Stomach (tissue), 8 donors: ENCODE measurements at regions not wholly inside any gene's neighbourhood (a gene's known extent, or its start where the extent isn't known, plus 50 kb on each side); places are given as distances from the start of the nearest gene placed in this dataset.

Experiments used
- DNase-seq, 2 donors: peaks; one replicate each; pipeline versions ENCODE4 v3.0.0 to v3.0.0-alpha.2; 2013 to 2019
- H3K27ac ChIP-seq, 5 donors: fragments of 200-600 bp in 4 of 5; sonication (generic) in 4 of 5; one replicate each; pipeline ENCODE4 v1.5.1; 2013 to 2019; ENCODE audit warnings: mild to moderate bottlenecking in 1 of 5, moderate library complexity in 1 of 5
- H3K27me3 ChIP-seq, 3 donors: fragments of 200-600 bp; sonication (generic); one replicate each; pipeline ENCODE4 v1.5.1; 2017 to 2019; ENCODE audit warnings: mixed run types in 1 of 3
- H3K36me3 ChIP-seq, 4 donors: fragments of 200-600 bp; sonication (generic); 1 replicate in 3 of 4; 2 replicates in 1 of 4; pipeline ENCODE4 v1.5.1; 2016 to 2019
- H3K4me1 ChIP-seq, 4 donors: fragments of 200-600 bp; sonication (generic); one replicate each; pipeline ENCODE4 v1.5.1; 2016 to 2019
- H3K4me3 ChIP-seq, 4 donors: fragments of 200-600 bp; sonication (generic) in 3 of 4; one replicate each; pipeline ENCODE4 v1.5.1; 2016 to 2019; ENCODE audit warnings: mild to moderate bottlenecking in 1 of 4
- H3K9me3 ChIP-seq, 4 donors: fragments of 200-600 bp; sonication (generic); one replicate each; pipeline ENCODE4 v1.5.1; 2016 to 2019
- EP300 ChIP-seq: sonication (generic); formaldehyde crosslinking; IDR thresholded peaks from one replicate; pipeline ENCODE4 v1.6.1; 2017; ENCODE audit warnings: antibody characterized with exemption
- POLR2A ChIP-seq, 4 donors: fragments of 450-650 bp; IDR thresholded peaks; one replicate each; pipeline ENCODE4 v1.6.1; 2016; ENCODE audit warnings: antibody characterized with exemption in 4 of 4, control low read depth in 2 of 4, mild to moderate bottlenecking in 1 of 4, moderate library complexity in 1 of 4
- POLR2AphosphoS5 ChIP-seq, 3 donors: sonication (generic); formaldehyde crosslinking; IDR thresholded peaks; one replicate each; pipeline ENCODE4 v1.6.1; 2016; ENCODE audit warnings: antibody characterized with exemption in 3 of 3
- WGBS, 5 donors: extraction: QIAGEN DNeasy Blood & Tissue Kit in 3 of 5; methylation state at CpG; one replicate each; pipeline versions ENCODE4 v1.1.5 to v1.1.7; 2013 to 2018; 5-methylcytosine and 5-hydroxymethylcytosine counted together
- intact Hi-C: fragments of 100-400 bp; cut with DNase I; formaldehyde crosslinking; loops from one replicate; pipeline ENCODE4 v1.15.1; 2023; ENCODE audit warnings: low total_unique reads
- TF ChIP-seq, protein P1 (sequence below), 7 experiments: fragments of 450-650 bp in 4 of 7; fragments of 200-600 bp in 3 of 7; sonication (generic) in 3 of 7; IDR thresholded peaks; one replicate each; pipeline ENCODE4 v1.5.1; 2016 to 2019; ENCODE audit warnings: antibody characterized with exemption in 7 of 7, control low read depth in 2 of 7, mild to moderate bottlenecking in 1 of 7
- donor health status: healthy with polysubstance abuse.
- donor health status: Bipolar disorder and iron deficiency.
- donor health status: healthy.

DNA sequence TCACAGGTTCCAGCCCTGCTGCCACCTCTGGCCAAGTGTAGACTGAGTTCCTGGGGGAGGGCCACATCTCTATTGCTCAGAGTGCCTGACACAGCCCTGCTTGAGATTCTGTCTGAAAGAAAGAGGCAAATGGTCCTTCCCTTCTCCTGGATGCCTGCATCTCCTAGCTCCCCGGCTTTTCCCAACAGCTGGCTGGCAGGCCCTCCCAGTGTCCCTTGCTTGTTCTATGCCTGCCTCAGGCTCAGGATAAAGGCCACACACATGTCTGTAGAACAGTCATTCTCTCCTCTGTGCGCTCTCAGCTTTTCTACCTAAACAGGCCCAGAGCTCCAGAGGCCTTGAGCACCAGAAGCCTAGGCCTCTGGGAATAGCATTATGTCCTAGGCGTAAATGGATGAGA, 343.4 kb upstream of the USP24 start:
- TF ChIP-seq, protein P1, sequence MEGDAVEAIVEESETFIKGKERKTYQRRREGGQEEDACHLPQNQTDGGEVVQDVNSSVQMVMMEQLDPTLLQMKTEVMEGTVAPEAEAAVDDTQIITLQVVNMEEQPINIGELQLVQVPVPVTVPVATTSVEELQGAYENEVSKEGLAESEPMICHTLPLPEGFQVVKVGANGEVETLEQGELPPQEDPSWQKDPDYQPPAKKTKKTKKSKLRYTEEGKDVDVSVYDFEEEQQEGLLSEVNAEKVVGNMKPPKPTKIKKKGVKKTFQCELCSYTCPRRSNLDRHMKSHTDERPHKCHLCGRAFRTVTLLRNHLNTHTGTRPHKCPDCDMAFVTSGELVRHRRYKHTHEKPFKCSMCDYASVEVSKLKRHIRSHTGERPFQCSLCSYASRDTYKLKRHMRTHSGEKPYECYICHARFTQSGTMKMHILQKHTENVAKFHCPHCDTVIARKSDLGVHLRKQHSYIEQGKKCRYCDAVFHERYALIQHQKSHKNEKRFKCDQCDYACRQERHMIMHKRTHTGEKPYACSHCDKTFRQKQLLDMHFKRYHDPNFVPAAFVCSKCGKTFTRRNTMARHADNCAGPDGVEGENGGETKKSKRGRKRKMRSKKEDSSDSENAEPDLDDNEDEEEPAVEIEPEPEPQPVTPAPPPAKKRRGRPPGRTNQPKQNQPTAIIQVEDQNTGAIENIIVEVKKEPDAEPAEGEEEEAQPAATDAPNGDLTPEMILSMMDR (IDR thresholded peaks at IDR 0.05), result no peak
- TF ChIP-seq POLR2AphosphoS5 (IDR thresholded peaks at IDR 0.05) (no peak), POLR2A (IDR thresholded peaks at IDR 0.05) (no peak), EP300 (no peak)
- H3K4me1 ChIP-seq, result no peaks in the 10 kb centered on the region
- no peak overlapping the region for H3K27ac ChIP-seq

DNA sequence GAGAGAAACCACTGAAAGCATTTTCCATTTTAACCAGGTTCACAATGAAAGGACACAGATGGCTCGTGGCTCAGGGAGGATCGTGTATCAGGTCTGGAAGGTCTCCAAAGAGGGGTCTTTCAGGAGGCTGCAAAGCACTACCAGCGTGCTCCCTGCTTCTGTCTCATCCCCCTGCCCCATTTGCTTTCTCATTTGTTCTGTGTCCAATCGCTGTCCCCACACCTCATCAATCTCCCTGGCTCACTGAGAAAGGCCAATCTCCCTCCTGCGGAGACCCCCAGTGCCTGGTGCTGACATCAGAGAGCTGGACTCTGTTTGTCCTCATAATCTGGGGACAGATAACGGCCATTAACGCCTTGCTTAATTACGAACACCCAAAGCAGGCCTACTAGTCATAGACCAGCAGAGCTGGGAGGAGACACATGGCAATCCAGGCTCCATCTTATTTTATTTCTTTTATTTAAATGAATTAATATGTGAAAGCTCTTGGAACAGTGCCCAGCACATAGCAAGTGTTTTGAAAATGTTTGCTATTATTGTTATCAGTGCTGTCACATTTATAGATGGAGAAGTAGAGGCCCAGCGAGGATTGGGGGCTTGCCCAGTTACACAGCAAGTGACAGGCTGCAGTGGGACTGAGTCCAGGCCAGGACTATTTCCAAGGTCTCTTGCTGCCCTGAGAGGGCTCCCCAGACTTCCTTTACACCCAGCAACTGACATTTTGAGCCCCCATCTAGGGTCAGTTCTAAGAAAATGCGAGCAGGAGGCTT, 341.0 kb upstream of the USP24 start:
- WGBS, 5 donors, result 59 to 78% (median 73%) methylated on average over 10 of the region's 10 CpGs
- peaks cover 0 to 4% (median 0%) of the 10 kb centered on the region in 4 donors for H3K9me3 ChIP-seq
- intact Hi-C loops, result no loop called here
- no peaks in the 10 kb centered on the region for H3K36me3 ChIP-seq
- no peak overlapping the region for H3K4me3 ChIP-seq
- TF ChIP-seq, protein P1 (IDR thresholded peaks at IDR 0.05), result no peak
- TF ChIP-seq POLR2AphosphoS5 (IDR thresholded peaks at IDR 0.05), result no peak
- no peak for TF ChIP-seq POLR2A (IDR thresholded peaks at IDR 0.05)
- no peak for TF ChIP-seq EP300
- H3K4me1 ChIP-seq, result no peaks in the 10 kb centered on the region
- H3K27me3 ChIP-seq, result no peaks in the 10 kb centered on the region
- no peak overlapping the region for H3K27ac ChIP-seq
- peak in 1 of 2 donors; percentile 34 for DNase-seq

More for the DNA sequence above, 343.4 kb upstream of the USP24 start:
- Histone ChIP-seq H3K36me3 (no peaks in the 10 kb centered on the region), H3K4me3 (no peak overlapping the region), H3K9me3 (no peaks in the 10 kb centered on the region), H3K27me3 (no peaks in the 10 kb centered on the region)
- intact Hi-C loops, result no loop called here
- no peak for DNase-seq
- 81 to 93% (median 89%) methylated on average over 2 to 3 of the region's 3 CpGs for WGBS, 5 donors

DNA sequence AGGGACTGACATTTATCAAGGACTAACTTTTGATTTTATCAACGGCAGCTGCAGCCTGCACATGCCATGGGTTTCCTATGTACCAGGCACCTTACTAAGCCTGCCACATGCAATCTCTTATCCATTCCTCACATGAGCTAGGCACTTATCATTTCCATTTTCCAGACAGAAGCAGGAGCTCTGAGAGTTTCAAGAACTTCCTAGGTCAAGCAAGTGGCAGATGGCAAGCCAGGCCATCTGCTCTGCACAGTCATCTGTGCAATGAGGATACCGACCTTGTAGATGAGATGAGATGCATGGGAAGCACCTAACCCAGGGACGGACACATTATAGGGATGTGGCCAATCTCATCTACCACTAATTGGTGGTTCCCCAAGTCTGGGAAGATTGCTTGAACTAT, 339.4 kb upstream of the USP24 start:
- H3K4me1 ChIP-seq, result no peaks in the 10 kb centered on the region
- no peak overlapping the region for H3K4me3 ChIP-seq
- TF ChIP-seq EP300 (no peak), POLR2A (IDR thresholded peaks at IDR 0.05) (no peak), POLR2AphosphoS5 (IDR thresholded peaks at IDR 0.05) (no peak)
- TF ChIP-seq, protein P1 (IDR thresholded peaks at IDR 0.05), result no peak
- peaks cover 0 to 4% (median 0%) of the 10 kb centered on the region in 4 donors for H3K9me3 ChIP-seq
- no peak for DNase-seq
- no peaks in the 10 kb centered on the region for H3K36me3 ChIP-seq
- intact Hi-C loops, result no loop called here
- H3K27me3 ChIP-seq, result no peaks in the 10 kb centered on the region
- H3K27ac ChIP-seq, result no peak overlapping the region
- WGBS, 5 donors, result 81 to 91% (median 88%) methylated on average over 3 of the region's 3 CpGs

DNA sequence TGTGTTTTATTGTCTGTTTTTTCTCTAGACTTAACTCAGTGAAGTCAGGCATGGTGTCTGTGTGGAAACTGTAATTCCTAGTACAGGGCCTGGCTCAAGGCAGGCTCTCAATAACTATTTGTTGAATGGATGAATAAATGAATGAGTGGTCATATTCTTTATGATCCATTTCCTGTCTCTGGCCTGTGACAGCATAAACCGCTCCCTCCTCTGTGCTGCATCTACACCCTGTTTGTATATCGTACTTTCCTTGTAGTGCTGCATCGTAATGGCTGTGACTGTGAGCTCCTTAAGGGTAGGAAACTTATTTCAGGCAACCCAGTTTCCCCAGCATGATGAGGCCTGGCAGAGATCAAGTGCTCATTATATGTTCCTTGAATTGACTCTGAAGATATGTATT, 337.5 kb upstream of the USP24 start:
- Histone ChIP-seq H3K27me3 (no peaks in the 10 kb centered on the region), H3K4me1 (no peaks in the 10 kb centered on the region), H3K36me3 (no peaks in the 10 kb centered on the region), H3K27ac (no peak overlapping the region), H3K9me3 (peaks cover 0 to 4% (median 0%) of the 10 kb centered on the region in 4 donors), H3K4me3 (no peak overlapping the region)
- intact Hi-C loops, result no loop called here
- TF ChIP-seq POLR2A (IDR thresholded peaks at IDR 0.05), result no peak
- no peak for TF ChIP-seq EP300
- TF ChIP-seq, protein P1 (IDR thresholded peaks at IDR 0.05), result no peak
- TF ChIP-seq POLR2AphosphoS5 (IDR thresholded peaks at IDR 0.05), result no peak
- no peak for DNase-seq
- WGBS, 5 donors, result 92 to 97% (median 95%) methylated on average over 3 of the region's 3 CpGs
